ENCODE measurements at regions not wholly inside any gene's neighbourhood (a gene's known extent, or its start where the extent isn't known, plus 50 kb on each side); places are given as distances from the start of the nearest gene placed in this dataset.

GRCh38 chr13:62696490-62696889 lies 1280.8 kb upstream of the PCDH20 start:
- Histone ChIP-seq H3K9ac (ENCODE audit: low read depth in 1 of 2, low read length in 2 of 2) (no peak overlapping the region), H3K9me3 (ENCODE audit: control insufficient read depth in 4 of 4, low read length in 3 of 4) (no peaks in the 10 kb centered on the region), H3K36me3 (ENCODE audit: control insufficient read depth in 4 of 4, insufficient read depth in 3 of 4, low read depth in 1 of 4, low read length in 3 of 4) (no peaks in the 10 kb centered on the region), H3K4me1 (ENCODE audit: control insufficient read depth in 4 of 4, insufficient read depth in 4 of 4, low read length in 3 of 4) (no peaks in the 10 kb centered on the region), H3K27ac (ENCODE audit: low read depth in 1 of 2, low read length in 2 of 2) (no peak overlapping the region), H3K4me3 (ENCODE audit: low read depth in 1 of 3, low read length in 3 of 3) (no peak overlapping the region), H3K27me3 (ENCODE audit: control insufficient read depth in 4 of 4, insufficient read depth in 4 of 4, low read length in 3 of 4) (no peaks in the 10 kb centered on the region)
- DNase-seq (ENCODE audit: low spot score), result no peak
- TF ChIP-seq, protein P1, sequence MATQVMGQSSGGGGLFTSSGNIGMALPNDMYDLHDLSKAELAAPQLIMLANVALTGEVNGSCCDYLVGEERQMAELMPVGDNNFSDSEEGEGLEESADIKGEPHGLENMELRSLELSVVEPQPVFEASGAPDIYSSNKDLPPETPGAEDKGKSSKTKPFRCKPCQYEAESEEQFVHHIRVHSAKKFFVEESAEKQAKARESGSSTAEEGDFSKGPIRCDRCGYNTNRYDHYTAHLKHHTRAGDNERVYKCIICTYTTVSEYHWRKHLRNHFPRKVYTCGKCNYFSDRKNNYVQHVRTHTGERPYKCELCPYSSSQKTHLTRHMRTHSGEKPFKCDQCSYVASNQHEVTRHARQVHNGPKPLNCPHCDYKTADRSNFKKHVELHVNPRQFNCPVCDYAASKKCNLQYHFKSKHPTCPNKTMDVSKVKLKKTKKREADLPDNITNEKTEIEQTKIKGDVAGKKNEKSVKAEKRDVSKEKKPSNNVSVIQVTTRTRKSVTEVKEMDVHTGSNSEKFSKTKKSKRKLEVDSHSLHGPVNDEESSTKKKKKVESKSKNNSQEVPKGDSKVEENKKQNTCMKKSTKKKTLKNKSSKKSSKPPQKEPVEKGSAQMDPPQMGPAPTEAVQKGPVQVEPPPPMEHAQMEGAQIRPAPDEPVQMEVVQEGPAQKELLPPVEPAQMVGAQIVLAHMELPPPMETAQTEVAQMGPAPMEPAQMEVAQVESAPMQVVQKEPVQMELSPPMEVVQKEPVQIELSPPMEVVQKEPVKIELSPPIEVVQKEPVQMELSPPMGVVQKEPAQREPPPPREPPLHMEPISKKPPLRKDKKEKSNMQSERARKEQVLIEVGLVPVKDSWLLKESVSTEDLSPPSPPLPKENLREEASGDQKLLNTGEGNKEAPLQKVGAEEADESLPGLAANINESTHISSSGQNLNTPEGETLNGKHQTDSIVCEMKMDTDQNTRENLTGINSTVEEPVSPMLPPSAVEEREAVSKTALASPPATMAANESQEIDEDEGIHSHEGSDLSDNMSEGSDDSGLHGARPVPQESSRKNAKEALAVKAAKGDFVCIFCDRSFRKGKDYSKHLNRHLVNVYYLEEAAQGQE (IDR thresholded peaks at IDR 0.05), result no peak
- TF ChIP-seq NR2F2 (IDR thresholded peaks at IDR 0.05) (no peak), GABPA (IDR thresholded peaks at IDR 0.05 in 1 of 2, conservative IDR thresholded peaks at IDR 0.05 in 1 of 2) (no peak), ATF3 (IDR thresholded peaks at IDR 0.05) (no peak), YY1 (IDR thresholded peaks at IDR 0.05) (no peak), RXRA (IDR thresholded peaks at IDR 0.05) (no peak), JUND (IDR thresholded peaks at IDR 0.05) (no peak), EGR1 (IDR thresholded peaks at IDR 0.05; ENCODE audit: low read depth in 2 of 2) (no peak), FOXA2 (IDR thresholded peaks at IDR 0.05) (no peak), RAD21 (IDR thresholded peaks at IDR 0.05) (no peak), TAF1 (conservative IDR thresholded peaks at IDR 0.05) (no peak), MAX (IDR thresholded peaks at IDR 0.05) (no peak), HNF4G (IDR thresholded peaks at IDR 0.05) (no peak), SP1 (IDR thresholded peaks at IDR 0.05) (no peak), FOXA1 (IDR thresholded peaks at IDR 0.05) (no peak), HNF4A (conservative IDR thresholded peaks at IDR 0.05) (no peak)
- TF ChIP-seq, protein P2, sequence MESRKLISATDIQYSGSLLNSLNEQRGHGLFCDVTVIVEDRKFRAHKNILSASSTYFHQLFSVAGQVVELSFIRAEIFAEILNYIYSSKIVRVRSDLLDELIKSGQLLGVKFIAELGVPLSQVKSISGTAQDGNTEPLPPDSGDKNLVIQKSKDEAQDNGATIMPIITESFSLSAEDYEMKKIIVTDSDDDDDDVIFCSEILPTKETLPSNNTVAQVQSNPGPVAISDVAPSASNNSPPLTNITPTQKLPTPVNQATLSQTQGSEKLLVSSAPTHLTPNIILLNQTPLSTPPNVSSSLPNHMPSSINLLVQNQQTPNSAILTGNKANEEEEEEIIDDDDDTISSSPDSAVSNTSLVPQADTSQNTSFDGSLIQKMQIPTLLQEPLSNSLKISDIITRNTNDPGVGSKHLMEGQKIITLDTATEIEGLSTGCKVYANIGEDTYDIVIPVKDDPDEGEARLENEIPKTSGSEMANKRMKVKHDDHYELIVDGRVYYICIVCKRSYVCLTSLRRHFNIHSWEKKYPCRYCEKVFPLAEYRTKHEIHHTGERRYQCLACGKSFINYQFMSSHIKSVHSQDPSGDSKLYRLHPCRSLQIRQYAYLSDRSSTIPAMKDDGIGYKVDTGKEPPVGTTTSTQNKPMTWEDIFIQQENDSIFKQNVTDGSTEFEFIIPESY (IDR thresholded peaks at IDR 0.05), result no peak
- TF ChIP-seq, protein P3, sequence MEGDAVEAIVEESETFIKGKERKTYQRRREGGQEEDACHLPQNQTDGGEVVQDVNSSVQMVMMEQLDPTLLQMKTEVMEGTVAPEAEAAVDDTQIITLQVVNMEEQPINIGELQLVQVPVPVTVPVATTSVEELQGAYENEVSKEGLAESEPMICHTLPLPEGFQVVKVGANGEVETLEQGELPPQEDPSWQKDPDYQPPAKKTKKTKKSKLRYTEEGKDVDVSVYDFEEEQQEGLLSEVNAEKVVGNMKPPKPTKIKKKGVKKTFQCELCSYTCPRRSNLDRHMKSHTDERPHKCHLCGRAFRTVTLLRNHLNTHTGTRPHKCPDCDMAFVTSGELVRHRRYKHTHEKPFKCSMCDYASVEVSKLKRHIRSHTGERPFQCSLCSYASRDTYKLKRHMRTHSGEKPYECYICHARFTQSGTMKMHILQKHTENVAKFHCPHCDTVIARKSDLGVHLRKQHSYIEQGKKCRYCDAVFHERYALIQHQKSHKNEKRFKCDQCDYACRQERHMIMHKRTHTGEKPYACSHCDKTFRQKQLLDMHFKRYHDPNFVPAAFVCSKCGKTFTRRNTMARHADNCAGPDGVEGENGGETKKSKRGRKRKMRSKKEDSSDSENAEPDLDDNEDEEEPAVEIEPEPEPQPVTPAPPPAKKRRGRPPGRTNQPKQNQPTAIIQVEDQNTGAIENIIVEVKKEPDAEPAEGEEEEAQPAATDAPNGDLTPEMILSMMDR (IDR thresholded peaks at IDR 0.05; ENCODE audit: low read depth, low read length, missing input control), result no peak

Data from liver (tissue), 7 donors.